Upper lobe of left lung (tissue), 4 donors: ENCODE measurements at regions not wholly inside any gene's neighbourhood (a gene's known extent, or its start where the extent isn't known, plus 50 kb on each side); places are given as distances from the start of the nearest gene placed in this dataset.
"Not testable (repeated sequence)": the region's sequence is repeated elsewhere in the genome, so short reads cannot be mapped to it uniquely, and the experiment has no call there.

Experiments used
- CTCF ChIP-seq, 6 experiments: fragments of 450-650 bp in 4 of 6; fragments of 200-600 bp in 2 of 6; sonication (generic) in 2 of 6; IDR thresholded peaks; one replicate each; pipeline ENCODE4 v1.5.1; 2016 to 2019; ENCODE audit warnings: antibody characterized with exemption in 6 of 6
- EP300 ChIP-seq, 4 donors: sonication (generic); formaldehyde crosslinking; IDR thresholded peaks; one replicate each; pipeline ENCODE4 v1.5.1; 2017; ENCODE audit warnings: antibody characterized with exemption in 4 of 4, control low read depth in 2 of 4
- POLR2A ChIP-seq, 4 donors: fragments of 450-650 bp; IDR thresholded peaks; one replicate each; pipeline ENCODE4 v1.5.1; 2016 to 2017; ENCODE audit warnings: antibody characterized with exemption in 4 of 4, mild to moderate bottlenecking in 2 of 4
- POLR2AphosphoS5 ChIP-seq, 2 donors: sonication (generic); formaldehyde crosslinking; IDR thresholded peaks; one replicate each; pipeline ENCODE4 v1.5.1; 2017; ENCODE audit warnings: antibody characterized with exemption in 2 of 2

GRCh38 chr17:62255791-62256190 lies 124.6 kb upstream of the EFCAB3 start:
- TF ChIP-seq EP300, CTCF, POLR2A, POLR2AphosphoS5 (IDR thresholded peaks at IDR 0.05): not testable (repeated sequence)
